Activated CD8-positive, alpha-beta T cell treated with anti-CD3 and anti-CD28 coated beads for 36 hours (primary cell): ENCODE measurements at regions not wholly inside any gene's neighbourhood (a gene's known extent, or its start where the extent isn't known, plus 50 kb on each side); places are given as distances from the start of the nearest gene placed in this dataset.

Experiments
- ATAC-seq: fragments of 200-7000 bp; cut with Tn5 transposase; one replicate; pipeline ENCODE4 v1.10.0; 2021; ENCODE audit warnings: mild to moderate bottlenecking, moderate library complexity
- CTCF ChIA-PET: fragments of 350-600 bp; sonication (Branson Sonifier 250); formaldehyde crosslinking; loops from one replicate; lab custom pipeline; 2021; ENCODE audit warnings: antibody characterized with exemption; lab: Charles Lee
- POLR2A ChIA-PET: fragments of 350-600 bp; sonication (Branson Sonifier 250); formaldehyde crosslinking; loops from one replicate; lab custom pipeline; 2021; ENCODE audit warnings: antibody characterized with exemption; lab: Charles Lee
- DNase-seq: peaks from one replicate; pipeline ENCODE4 v3.0.0-alpha.2; 2020
- H3K27ac Mint-ChIP-seq: one replicate; pipeline ENCODE4 v1.8.0; 2021; ENCODE audit warnings: mild to moderate bottlenecking, mixed read lengths
- H3K27me3 Mint-ChIP-seq: one replicate; pipeline ENCODE4 v1.8.0; 2021; ENCODE audit warnings: mixed read lengths
- H3K36me3 Mint-ChIP-seq: one replicate; pipeline ENCODE4 v1.8.0; 2021; ENCODE audit warnings: low read depth, mixed read lengths
- H3K4me1 Mint-ChIP-seq: one replicate; pipeline ENCODE4 v1.8.0; 2021; ENCODE audit warnings: low read depth, mixed read lengths
- H3K4me3 Mint-ChIP-seq: one replicate; pipeline ENCODE4 v1.8.0; 2021; ENCODE audit warnings: mild to moderate bottlenecking, moderate library complexity, mixed read lengths
- H3K9me3 Mint-ChIP-seq: one replicate; pipeline ENCODE4 v1.8.0; 2021; ENCODE audit warnings: mixed read lengths
- intact Hi-C: fragments of 100-400 bp; cut with micrococcal nuclease; formaldehyde crosslinking; loops from one replicate; pipeline ENCODE4 v1.10.0; 2022
- TF ChIP-seq, protein P1 (sequence below): fragments of 200-600 bp; IDR thresholded peaks from one replicate; pipeline ENCODE4 v1.8.0; 2022; ENCODE audit warnings: antibody characterized with exemption, mild to moderate bottlenecking

DNA sequence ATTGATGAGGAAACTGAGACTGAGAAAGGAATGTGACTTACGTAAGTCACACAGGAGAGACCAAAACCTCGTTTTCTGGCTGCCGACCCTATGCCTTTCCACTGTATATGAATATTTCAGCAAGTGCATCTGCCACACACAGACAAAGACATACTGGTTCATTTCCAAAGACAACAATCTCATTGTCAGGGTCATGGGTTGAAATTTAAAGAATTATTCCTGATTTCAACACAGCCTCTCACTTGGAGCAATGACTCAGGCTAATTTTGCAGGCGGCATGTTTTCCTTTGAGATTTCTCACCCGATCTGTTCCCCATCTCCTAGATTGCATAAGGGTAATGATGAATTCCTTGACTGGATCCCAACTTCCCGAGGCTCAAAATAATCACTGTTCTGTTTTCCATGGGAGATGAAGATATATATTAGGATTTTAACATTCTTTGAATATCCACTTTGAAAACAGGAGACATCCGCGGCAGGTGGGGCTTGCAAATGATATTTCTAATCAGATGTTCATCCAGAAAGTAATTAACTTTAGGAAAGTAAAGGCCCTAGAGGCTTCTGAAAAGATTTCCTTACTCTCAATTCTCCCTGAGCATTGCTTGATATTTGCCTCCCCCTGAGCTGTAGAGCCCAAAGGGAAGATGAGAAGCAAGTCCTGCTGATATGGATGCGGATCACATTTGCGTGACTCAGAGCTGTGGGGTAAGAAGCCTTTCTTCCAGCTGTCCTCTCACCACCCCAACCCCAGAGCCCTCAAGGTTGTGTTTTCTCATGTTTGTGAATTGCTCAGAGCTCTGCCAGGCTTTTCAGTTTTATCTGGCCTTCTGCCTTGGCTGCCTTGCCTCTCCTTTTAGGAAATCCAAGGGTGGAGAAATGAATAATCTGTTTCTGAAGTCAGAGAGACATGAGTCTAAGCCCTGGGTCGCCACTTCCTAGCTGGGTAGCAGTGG is 361.1 kb upstream of the BOD1L1 start:
- Mint-ChIP-seq H3K27ac (no peak overlapping the region), H3K9me3 (no peaks in the 10 kb centered on the region), H3K4me1 (no peaks in the 10 kb centered on the region), H3K4me3 (no peak overlapping the region), H3K36me3 (no peaks in the 10 kb centered on the region), H3K27me3 (no peaks in the 10 kb centered on the region)
- CTCF ChIA-PET = no interaction called here
- TF ChIP-seq, protein P1, sequence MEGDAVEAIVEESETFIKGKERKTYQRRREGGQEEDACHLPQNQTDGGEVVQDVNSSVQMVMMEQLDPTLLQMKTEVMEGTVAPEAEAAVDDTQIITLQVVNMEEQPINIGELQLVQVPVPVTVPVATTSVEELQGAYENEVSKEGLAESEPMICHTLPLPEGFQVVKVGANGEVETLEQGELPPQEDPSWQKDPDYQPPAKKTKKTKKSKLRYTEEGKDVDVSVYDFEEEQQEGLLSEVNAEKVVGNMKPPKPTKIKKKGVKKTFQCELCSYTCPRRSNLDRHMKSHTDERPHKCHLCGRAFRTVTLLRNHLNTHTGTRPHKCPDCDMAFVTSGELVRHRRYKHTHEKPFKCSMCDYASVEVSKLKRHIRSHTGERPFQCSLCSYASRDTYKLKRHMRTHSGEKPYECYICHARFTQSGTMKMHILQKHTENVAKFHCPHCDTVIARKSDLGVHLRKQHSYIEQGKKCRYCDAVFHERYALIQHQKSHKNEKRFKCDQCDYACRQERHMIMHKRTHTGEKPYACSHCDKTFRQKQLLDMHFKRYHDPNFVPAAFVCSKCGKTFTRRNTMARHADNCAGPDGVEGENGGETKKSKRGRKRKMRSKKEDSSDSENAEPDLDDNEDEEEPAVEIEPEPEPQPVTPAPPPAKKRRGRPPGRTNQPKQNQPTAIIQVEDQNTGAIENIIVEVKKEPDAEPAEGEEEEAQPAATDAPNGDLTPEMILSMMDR = no peak
- ATAC-seq (no peak), DNase-seq (no peak)
- POLR2A ChIA-PET = no interaction called here
- intact Hi-C loops = no loop called here

GRCh38 chr4:13989501-13989900 is 362.0 kb upstream of the BOD1L1 start:
- intact Hi-C loops = no loop called here
- Mint-ChIP-seq H3K4me3 (no peak overlapping the region), H3K27me3 (no peaks in the 10 kb centered on the region)

GRCh38 chr4:13990596-13991589 is 363.4 kb upstream of the BOD1L1 start:
- H3K9me3 Mint-ChIP-seq = no peaks in the 10 kb centered on the region
- H3K27ac Mint-ChIP-seq = no peak overlapping the region
- intact Hi-C loops = no loop called here
- no peaks in the 10 kb centered on the region for H3K4me1 Mint-ChIP-seq
- no peaks in the 10 kb centered on the region for H3K27me3 Mint-ChIP-seq
- ATAC-seq = no peak
- CTCF ChIA-PET = interaction anchor here (1.3 kb wide), 1 partner anchor 9 kb away, joined by 3 read pairs; no protein-coding TSS in a partner anchor
- no peak for DNase-seq
- POLR2A ChIA-PET = no interaction called here
- H3K36me3 Mint-ChIP-seq = no peaks in the 10 kb centered on the region
- H3K4me3 Mint-ChIP-seq = no peak overlapping the region
- TF ChIP-seq, protein P1 = no peak

More at GRCh38 chr4:13989501-13989900, 362.0 kb upstream of the BOD1L1 start:
- H3K4me1 Mint-ChIP-seq = no peaks in the 10 kb centered on the region
- TF ChIP-seq, protein P1 = no peak
- no peaks in the 10 kb centered on the region for H3K9me3 Mint-ChIP-seq
- POLR2A ChIA-PET = no interaction called here
- H3K36me3 Mint-ChIP-seq = no peaks in the 10 kb centered on the region
- no peak overlapping the region for H3K27ac Mint-ChIP-seq
- CTCF ChIA-PET = no interaction called here
- ATAC-seq = no peak
- DNase-seq = no peak

DNA sequence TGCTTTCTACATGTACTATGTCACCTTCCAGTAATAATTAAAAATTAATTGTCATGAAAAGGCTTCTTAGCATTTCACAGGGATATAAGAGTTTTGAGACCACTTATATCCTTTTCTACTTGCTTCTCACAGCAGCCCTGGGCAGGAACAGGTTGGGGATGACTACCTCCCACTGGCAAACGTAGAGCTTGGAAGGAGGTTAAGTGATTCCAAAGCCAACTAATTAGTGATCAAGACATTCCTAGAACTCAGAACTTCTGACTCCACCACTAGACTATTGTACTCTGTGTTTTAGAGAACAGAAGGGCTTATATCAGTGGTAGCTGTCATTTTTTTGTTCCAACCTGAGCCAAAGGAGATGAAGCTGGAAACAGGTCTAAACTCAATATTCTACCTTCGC is 364.5 kb upstream of the BOD1L1 start:
- DNase-seq (no peak), ATAC-seq (no peak)
- H3K4me1 Mint-ChIP-seq = no peaks in the 10 kb centered on the region
- intact Hi-C loops = no loop called here
- ChIA-PET CTCF (interaction anchor here (1.3 kb wide), 1 partner anchor 8 kb away, joined by 3 read pairs; no protein-coding TSS in a partner anchor), POLR2A (no interaction called here)
- TF ChIP-seq, protein P1 = no peak
- H3K36me3 Mint-ChIP-seq = no peaks in the 10 kb centered on the region
- no peaks in the 10 kb centered on the region for H3K9me3 Mint-ChIP-seq
- H3K27ac Mint-ChIP-seq = no peak overlapping the region
- H3K4me3 Mint-ChIP-seq = no peak overlapping the region
- no peaks in the 10 kb centered on the region for H3K27me3 Mint-ChIP-seq
